GM23248 (cell line): ENCODE measurements at regions not wholly inside any gene's neighbourhood (a gene's known extent, or its start where the extent isn't known, plus 50 kb on each side); places are given as distances from the start of the nearest gene placed in this dataset.

Experiments used
- DNase-seq: peaks from one replicate; pipeline ENCODE4 v3.0.0-alpha.2; 2015
- H2AFZ ChIP-seq: fragments of 200-600 bp; sonication (generic); 2 replicates; pipeline ENCODE4 v1.6.1; 2016; ENCODE audit warnings: antibody characterized with exemption
- H3F3A ChIP-seq: fragments of 200-600 bp; sonication (generic); 2 replicates; pipeline ENCODE4 v1.6.1; 2016; ENCODE audit warnings: mild to moderate bottlenecking, antibody characterized with exemption, mixed run types; ENCODE audit not compliant: insufficient read depth
- H3K27ac ChIP-seq: fragments of 200-600 bp; sonication (generic); 2 replicates; pipeline ENCODE4 v1.5.1; 2016; ENCODE audit warnings: mild to moderate bottlenecking
- H3K27me3 ChIP-seq: fragments of 200-600 bp; sonication (generic); replicated peaks from 2 replicates; pipeline ENCODE4 v1.6.1; 2016; ENCODE audit warnings: mild to moderate bottlenecking; ENCODE audit not compliant: insufficient read depth
- H3K36me3 ChIP-seq: fragments of 200-600 bp; sonication (generic); 2 replicates; pipeline ENCODE4 v1.6.1; 2016; ENCODE audit warnings: low read depth, mild to moderate bottlenecking
- H3K4me1 ChIP-seq: fragments of 200-600 bp; sonication (generic); 2 replicates; pipeline ENCODE4 v1.6.1; 2016; ENCODE audit warnings: mild to moderate bottlenecking; ENCODE audit not compliant: insufficient read depth
- H3K4me2 ChIP-seq: fragments of 200-600 bp; sonication (generic); one replicate; pipeline ENCODE4 v1.6.1; 2016; ENCODE audit warnings: mild to moderate bottlenecking; ENCODE audit not compliant: unreplicated experiment
- H3K4me3 ChIP-seq: fragments of 200-600 bp; sonication (generic); 2 replicates; pipeline ENCODE4 v1.5.1; 2016; ENCODE audit warnings: mild to moderate bottlenecking
- H3K79me2 ChIP-seq: fragments of 200-600 bp; sonication (generic); 2 replicates; pipeline ENCODE4 v1.6.1; 2016; ENCODE audit warnings: mild to moderate bottlenecking; ENCODE audit not compliant: insufficient read depth
- H3K9ac ChIP-seq: fragments of 200-600 bp; sonication (generic); 2 replicates; pipeline ENCODE4 v1.6.1; 2016; ENCODE audit warnings: mild to moderate bottlenecking
- H3K9me2 ChIP-seq: fragments of 200-600 bp; sonication (generic); 2 replicates; pipeline ENCODE4 v1.6.1; 2016; ENCODE audit warnings: mixed run types, mild to moderate bottlenecking, moderate library complexity; ENCODE audit not compliant: insufficient read depth
- H3K9me3 ChIP-seq: fragments of 200-600 bp; sonication (generic); one replicate; pipeline ENCODE4 v1.6.1; 2017; ENCODE audit warnings: low read depth
- H4K20me1 ChIP-seq: fragments of 200-600 bp; sonication (generic); 2 replicates; pipeline ENCODE4 v1.6.0; 2016; ENCODE audit not compliant: insufficient read depth
- EZH2 ChIP-seq: fragments of 200-600 bp; sonication (generic); IDR thresholded peaks from 2 replicates; pipeline ENCODE4 v1.6.1; 2018; ENCODE audit warnings: antibody characterized with exemption, mild to moderate bottlenecking; ENCODE audit not compliant: insufficient read depth, poor library complexity, severe bottlenecking
- EZH2phosphoT487 ChIP-seq: fragments of 200-600 bp; sonication (generic); IDR thresholded peaks from 2 replicates; pipeline ENCODE4 v1.6.1; 2018; ENCODE audit warnings: antibody characterized with exemption, moderate library complexity, mild to moderate bottlenecking, low read depth; ENCODE audit not compliant: insufficient read depth
- WGBS, 2 experiments: methylation state at CpG; one replicate each; pipeline ENCODE4 v1.1.6; 2015 to 2017; ENCODE audit warnings: low lambda C conversion rate in 2 of 2, low coverage in 1 of 2; ENCODE audit errors: missing lambda C conversion rate in 2 of 2; 5-methylcytosine and 5-hydroxymethylcytosine counted together
- in situ Hi-C: fragments of 300-500 bp; cut with MboI; formaldehyde crosslinking; loops from 2 replicates; pipeline ENCODE4 v1.15.0; 2020

GRCh38 chr14:100663761-100664052 lies 63.0 kb upstream of the DLK1 start:
- no peak for TF ChIP-seq EZH2
- TF ChIP-seq EZH2phosphoT487, result no peak
- Histone ChIP-seq H3K79me2 (no peaks in the 10 kb centered on the region), H3K9me2 (no peaks in the 10 kb centered on the region), H2AFZ (no peak overlapping the region), H3F3A (peaks cover 5% of the 10 kb centered on the region; the same call in 1 of the 2 replicates), H3K27ac (no peak overlapping the region), H3K36me3 (no peaks in the 10 kb centered on the region), H4K20me1 (no peaks in the 10 kb centered on the region), H3K27me3 (peaks cover 17% of the 10 kb centered on the region), H3K9me3 (no peaks in the 10 kb centered on the region), H3K9ac (no peak overlapping the region), H3K4me3 (peak overlapping the region; percentile 17; the same call in 1 of the 2 replicates), H3K4me1 (peaks cover 4% of the 10 kb centered on the region; the same call in 1 of the 2 replicates), H3K4me2 (peak overlapping the region; percentile 42)
- 50 to 55% methylated on average over 3 of the region's 3 CpGs for WGBS, 2 experiments
- no peak for DNase-seq
- in situ Hi-C loops, result loop anchor here (10.0 kb wide), 1 partner anchor 961 kb away; no protein-coding TSS in a partner anchor

GRCh38 chr14:100664231-100664630 lies 62.5 kb upstream of the DLK1 start:
- 65 to 68% methylated on average over 5 of the region's 5 CpGs for WGBS, 2 experiments
- H3K27ac ChIP-seq, result no peak overlapping the region
- no peak overlapping the region for H3K4me2 ChIP-seq
- in situ Hi-C loops, result loop anchor here (10.0 kb wide), 1 partner anchor 961 kb away; no protein-coding TSS in a partner anchor
- H4K20me1 ChIP-seq, result no peaks in the 10 kb centered on the region
- no peak overlapping the region for H3K9ac ChIP-seq
- no peaks in the 10 kb centered on the region for H3K9me2 ChIP-seq
- peaks cover 4% of the 10 kb centered on the region; the same call in 1 of the 2 replicates for H3K4me1 ChIP-seq
- no peak for DNase-seq
- no peaks in the 10 kb centered on the region for H3K9me3 ChIP-seq
- TF ChIP-seq EZH2phosphoT487, result no peak
- no peak for TF ChIP-seq EZH2
- H3F3A ChIP-seq, result peaks cover 5% of the 10 kb centered on the region; the same call in 1 of the 2 replicates
- H3K79me2 ChIP-seq, result no peaks in the 10 kb centered on the region
- H3K36me3 ChIP-seq, result no peaks in the 10 kb centered on the region
- peaks cover 22% of the 10 kb centered on the region for H3K27me3 ChIP-seq
- H2AFZ ChIP-seq, result no peak overlapping the region
- H3K4me3 ChIP-seq, result no peak overlapping the region

- H3K27me3 ChIP-seq, result peaks cover 29% of the 10 kb centered on the region
- peak overlapping the region; percentile 55 for H3K4me2 ChIP-seq
- H3K27ac ChIP-seq, result no peak overlapping the region
- WGBS, 2 experiments, result 2 to 3% methylated on average over 14 of the region's 14 CpGs
- H4K20me1 ChIP-seq, result no peaks in the 10 kb centered on the region
- TF ChIP-seq EZH2 (no peak), EZH2phosphoT487 (no peak)
- peaks cover 5% of the 10 kb centered on the region; the same call in 1 of the 2 replicates for H3F3A ChIP-seq
- DNase-seq, result peak; percentile 71
- no peaks in the 10 kb centered on the region for H3K9me2 ChIP-seq
- no peak overlapping the region for H2AFZ ChIP-seq
- H3K9ac ChIP-seq, result no peak overlapping the region
- H3K4me3 ChIP-seq, result peak overlapping the region; percentile 3; the same call in 1 of the 2 replicates
- H3K9me3 ChIP-seq, result no peaks in the 10 kb centered on the region
- no peaks in the 10 kb centered on the region for H3K36me3 ChIP-seq
- peaks cover 4% of the 10 kb centered on the region; the same call in 1 of the 2 replicates for H3K4me1 ChIP-seq
- no peaks in the 10 kb centered on the region for H3K79me2 ChIP-seq
- in situ Hi-C loops, result loop anchor here (10.0 kb wide), 1 partner anchor 960 kb away; no protein-coding TSS in a partner anchor
Measured at GRCh38 chr14:100664841-100665510, 61.7 kb upstream of the DLK1 start.

- Histone ChIP-seq H3F3A (peaks cover 5% of the 10 kb centered on the region; the same call in 1 of the 2 replicates), H3K4me2 (peak overlapping the region; percentile 55), H3K27me3 (peaks cover 32% of the 10 kb centered on the region), H3K9me2 (no peaks in the 10 kb centered on the region), H3K4me1 (peaks cover 4% of the 10 kb centered on the region; the same call in 1 of the 2 replicates), H3K4me3 (peak overlapping the region; percentile 3; the same call in 1 of the 2 replicates), H3K9ac (no peak overlapping the region), H3K27ac (no peak overlapping the region), H2AFZ (no peak overlapping the region), H4K20me1 (no peaks in the 10 kb centered on the region), H3K36me3 (no peaks in the 10 kb centered on the region), H3K79me2 (no peaks in the 10 kb centered on the region), H3K9me3 (no peaks in the 10 kb centered on the region)
- TF ChIP-seq EZH2, result no peak
- DNase-seq, result peak; percentile 75
- 6 to 9% methylated on average over 9 to 11 of the region's 11 CpGs for WGBS, 2 experiments
- in situ Hi-C loops, result loop anchor here (10.0 kb wide), 1 partner anchor 959 kb away; no protein-coding TSS in a partner anchor
Measured at GRCh38 chr14:100665511-100666032, 61.1 kb upstream of the DLK1 start.
